NCI-H748 (cell line): ENCODE measurements at regions not wholly inside any gene's neighbourhood (a gene's known extent, or its start where the extent isn't known, plus 50 kb on each side); places are given as distances from the start of the nearest gene placed in this dataset.
A peak's percentile ranks its signal among the peaks of the same experiment; 100 is the strongest.

ENCODE experiments used
- DNase-seq: peaks from one replicate; lab custom pipeline; 2025; ENCODE audit not compliant: unreplicated experiment; lab: John Stamatoyannopoulos, UW

GRCh38 chr15:81987628-81988027, 58.2 kb downstream of the MEX3B start:
- DNase-seq: no peak

DNA sequence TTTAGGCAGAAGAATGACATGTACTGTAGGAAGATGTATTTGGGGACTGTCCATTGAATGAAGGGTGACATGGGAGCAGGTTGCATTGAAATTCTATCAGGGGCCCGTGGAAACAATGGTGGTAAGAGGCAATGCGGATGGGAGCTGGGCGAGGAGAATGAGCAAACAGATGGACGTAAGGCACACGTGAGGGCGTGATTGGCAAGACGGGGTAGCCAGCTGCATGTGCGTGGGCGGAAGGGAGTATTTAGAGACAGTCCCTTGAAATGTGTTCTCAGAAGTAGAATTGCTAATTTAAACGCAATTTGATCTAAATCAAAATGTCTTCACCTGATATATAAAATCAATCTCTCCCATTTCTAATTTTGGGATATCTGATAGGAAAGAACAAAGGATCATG, 62.3 kb downstream of the MEX3B start:
- no peak for DNase-seq

GRCh38 chr15:81982808-81983207, 63.0 kb downstream of the MEX3B start:
- DNase-seq: no peak

DNA sequence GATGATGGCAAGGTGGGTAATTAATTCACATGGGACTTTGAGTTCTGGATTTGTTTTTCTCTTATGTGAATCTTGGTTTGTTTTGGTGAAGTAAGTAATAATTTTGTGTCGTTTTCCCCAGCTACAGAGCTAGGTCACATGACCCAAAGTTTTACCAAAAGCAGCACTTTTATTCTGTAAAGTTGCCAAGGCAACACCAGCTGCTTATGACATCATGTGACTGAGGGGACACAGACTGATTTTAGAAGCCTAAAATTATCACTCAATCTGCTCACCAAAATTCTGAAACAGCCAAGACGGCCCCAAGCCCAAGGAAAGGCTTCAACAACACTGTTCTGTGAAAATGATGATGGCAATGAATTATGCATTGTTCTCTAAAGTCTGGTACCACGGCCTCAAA, 63.9 kb downstream of the MEX3B start:
- DNase-seq: no peak

GRCh38 chr15:81977464-81977863, 68.4 kb downstream of the MEX3B start:
- DNase-seq: no peak

DNA sequence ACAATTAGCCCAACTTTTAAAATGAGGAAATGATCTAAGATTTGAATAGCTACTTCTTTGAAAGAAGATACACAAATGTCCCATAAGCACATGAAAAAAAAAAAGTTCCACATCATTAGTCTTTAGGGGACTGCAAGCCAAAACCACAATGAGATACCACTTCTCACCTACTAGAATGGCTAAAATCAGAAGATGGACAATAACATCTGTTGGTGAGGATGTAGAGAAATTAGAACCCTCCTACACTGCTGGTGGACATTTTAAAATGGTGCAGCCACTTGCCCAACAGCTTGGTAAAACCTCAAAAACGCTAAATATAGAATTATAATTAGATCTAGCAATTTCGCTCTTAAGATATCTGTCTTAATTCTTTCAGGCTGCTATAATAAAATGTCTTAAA, 77.1 kb downstream of the MEX3B start:
- no peak for DNase-seq

- peak; percentile 2 for DNase-seq
Measured at GRCh38 chr15:81966631-81967030, 79.2 kb downstream of the MEX3B start.

DNA sequence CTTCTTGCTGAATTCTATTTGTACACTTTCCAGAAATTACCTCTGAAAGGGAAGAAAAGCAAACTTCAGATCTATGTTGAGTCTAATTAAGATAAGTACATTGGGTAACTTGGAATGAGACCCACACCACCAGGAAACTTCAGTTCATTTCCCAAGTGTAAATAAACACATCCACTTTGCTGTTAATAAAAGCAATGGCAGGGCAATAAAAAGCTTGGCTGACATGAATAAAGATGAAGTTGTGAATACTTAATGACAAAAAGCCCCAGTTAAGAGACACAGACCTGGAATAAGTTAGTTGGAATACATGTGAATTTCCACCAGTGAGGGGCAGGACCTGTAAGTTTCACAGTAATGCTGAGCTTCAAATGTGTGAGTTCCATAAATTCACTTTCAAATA, 83.3 kb downstream of the MEX3B start:
- no peak for DNase-seq

GRCh38 chr15:81959196-81959595, 86.6 kb downstream of the MEX3B start:
- no peak for DNase-seq

- DNase-seq: no peak
Measured at GRCh38 chr15:81957698-81958097, 88.1 kb downstream of the MEX3B start.

DNA sequence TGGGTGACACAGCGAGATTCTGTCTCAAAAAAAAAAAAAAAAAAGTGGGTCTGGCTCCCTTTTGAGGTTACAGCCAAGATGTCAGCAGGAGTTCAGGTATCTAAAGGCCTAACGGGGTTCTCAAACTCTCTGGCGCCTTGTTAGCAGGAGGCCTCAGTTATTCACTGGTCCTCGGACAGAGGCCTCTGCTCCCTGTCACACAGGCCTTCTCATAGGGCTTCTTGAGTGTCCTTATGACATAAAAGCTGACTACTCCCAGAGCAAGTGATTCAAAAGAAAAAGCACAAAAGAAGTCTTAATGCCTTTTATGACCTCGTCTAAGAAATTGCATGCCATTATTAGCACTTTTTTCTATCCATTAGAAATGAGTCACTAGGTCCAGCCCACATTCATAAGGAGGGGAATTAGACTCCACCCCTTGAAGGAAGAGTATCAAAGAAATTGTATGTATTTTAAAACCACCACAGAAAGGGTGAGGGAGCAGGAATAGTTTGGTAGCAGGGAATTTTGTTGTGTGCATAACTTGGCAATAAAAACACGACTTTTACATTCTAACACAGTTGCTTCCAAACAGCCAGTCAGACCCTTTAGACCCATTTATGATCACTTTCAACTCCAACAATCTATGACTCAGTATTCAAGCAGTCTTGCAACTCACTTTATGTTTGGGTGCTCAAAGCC, 90.3 kb downstream of the MEX3B start:
- DNase-seq: no peak

DNA sequence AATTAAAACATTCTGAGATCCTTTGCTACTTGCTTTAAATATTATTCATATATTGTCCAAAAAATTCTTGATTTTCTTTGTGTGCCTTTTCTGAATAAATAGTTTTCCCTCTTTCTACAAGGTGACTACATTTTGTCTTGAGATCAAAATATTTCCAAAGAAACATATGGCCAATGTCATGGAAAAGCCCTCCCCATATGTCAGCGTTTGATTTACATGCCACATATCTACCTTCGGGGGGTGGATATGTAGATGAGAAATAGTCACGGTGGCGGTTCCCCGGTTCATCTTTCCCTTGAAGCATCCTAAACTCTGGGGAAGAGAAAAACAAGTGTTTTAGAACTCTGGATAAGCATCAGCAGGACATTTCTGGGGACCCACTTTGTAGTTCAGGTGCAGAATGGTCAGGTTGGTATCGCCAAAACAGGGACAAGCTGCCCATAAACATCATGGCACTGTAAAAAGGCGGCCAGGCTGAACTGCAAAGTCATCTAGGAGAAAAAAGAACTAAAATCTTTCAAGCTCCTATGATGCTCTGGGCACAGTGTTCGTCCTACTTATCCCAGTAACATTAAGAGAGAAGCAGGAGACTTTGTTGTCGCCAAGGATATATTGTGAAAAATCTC, 91.5 kb downstream of the MEX3B start:
- DNase-seq: no peak

GRCh38 chr15:81950841-81951414, 94.9 kb downstream of the MEX3B start:
- peak; percentile 91 for DNase-seq

GRCh38 chr15:81948751-81949150, 97.1 kb downstream of the MEX3B start:
- no peak for DNase-seq

DNA sequence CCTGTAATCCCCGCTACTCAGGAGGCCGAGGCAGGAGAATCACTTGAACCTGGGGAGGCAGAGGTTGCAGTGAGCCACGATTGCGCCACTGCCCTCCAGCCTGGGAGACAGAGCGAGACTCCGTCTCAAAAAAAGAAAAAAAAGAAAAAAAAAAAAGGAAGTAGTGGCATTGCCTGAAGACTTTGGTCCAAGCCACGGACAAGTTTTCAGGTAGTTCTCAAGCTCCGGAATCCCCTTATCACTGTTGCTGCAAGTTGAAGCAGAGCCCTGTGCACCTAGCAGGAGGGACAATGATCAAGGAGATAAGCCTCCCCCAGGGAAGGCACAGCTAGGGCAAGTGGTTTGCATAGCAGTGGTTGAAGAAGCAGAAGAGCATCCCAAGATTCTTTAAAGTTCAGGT, 97.6 kb downstream of the MEX3B start:
- no peak for DNase-seq

DNA sequence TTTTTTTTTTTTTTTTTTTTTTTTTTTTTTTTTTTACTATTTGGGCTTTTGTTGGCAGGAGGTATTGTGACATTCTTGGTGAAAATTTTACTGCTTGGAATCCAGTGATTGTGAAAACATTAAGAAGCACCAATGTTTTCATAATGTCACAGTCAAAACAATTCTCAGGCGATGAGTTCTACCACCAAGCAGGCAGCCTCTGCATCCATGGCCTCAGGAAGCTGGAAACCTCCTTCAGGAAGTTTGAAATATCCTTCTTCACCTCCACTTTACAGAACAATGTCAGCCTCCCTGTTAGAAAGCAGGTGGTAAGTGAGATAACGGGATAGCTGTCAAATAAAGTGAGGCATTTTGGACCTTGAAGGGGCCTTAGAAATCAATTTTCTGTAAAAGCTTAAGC, 98.3 kb downstream of the MEX3B start:
- DNase-seq: no peak

GRCh38 chr15:81945014-81945615, 100.7 kb downstream of the MEX3B start:
- DNase-seq: no peak

DNA sequence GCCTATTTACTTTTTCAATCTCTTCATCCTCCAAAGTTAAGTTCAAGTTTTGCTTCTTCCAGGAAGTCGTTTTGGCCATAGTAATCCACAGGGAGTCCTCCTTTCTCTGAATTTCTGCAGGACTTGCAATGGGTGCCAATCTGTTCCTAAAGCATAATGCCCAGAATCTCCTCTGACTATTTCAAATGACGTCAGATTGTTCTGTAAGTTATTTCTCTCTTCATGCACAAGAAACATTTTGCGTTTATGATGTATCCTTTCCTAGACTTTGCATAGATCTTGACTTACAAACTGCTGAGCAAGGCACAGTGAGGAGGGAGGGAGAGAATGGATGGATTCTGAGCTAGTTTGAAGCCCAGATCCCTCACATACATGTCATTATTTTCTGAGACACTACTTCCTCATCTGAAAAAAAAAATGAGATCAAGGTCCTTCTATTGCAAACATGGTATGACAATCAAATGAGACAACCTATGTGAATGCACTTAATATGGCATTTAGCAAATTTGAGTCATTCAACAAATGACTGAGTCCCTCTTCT, 103.1 kb downstream of the MEX3B start:
- DNase-seq: no peak

DNA sequence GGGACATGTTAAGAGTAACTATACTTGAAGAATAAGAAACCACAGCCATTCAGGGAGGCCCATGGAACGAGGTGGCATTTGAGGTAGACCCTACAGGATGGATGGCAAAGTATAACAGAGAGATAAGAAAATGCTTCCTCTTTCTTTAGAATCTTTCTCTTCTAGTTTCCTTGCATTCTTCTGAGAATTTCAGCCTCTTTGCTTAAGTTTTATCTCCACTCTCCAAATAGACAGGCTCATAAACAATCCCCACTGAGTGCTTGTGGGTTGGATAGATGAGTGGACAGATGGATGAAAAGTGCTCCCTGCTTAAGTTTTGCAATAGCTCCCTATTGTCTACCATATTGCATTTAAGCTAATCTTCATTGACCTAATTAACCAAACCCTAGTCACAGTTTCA, 103.7 kb downstream of the MEX3B start:
- no peak for DNase-seq

DNA sequence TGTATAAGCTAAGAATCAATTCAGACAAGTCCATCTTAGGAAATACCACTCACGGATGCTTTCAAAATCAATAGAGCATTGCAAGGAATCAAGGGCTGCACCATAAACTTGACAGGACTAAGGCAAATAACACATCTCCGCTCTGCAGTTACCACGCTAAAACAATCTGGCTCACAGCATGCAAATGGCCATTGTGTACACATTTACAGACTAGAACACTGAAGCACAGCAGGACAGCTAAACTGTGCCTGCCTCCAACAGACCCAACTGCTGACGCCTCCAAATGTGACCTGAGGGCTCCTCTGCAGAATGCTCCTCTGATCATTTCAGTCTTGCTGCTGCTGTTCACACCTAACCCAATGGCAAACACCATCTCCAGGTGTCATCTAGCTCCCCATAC, 104.3 kb downstream of the MEX3B start:
- DNase-seq: peak; percentile 83

- no peak for DNase-seq
Measured at GRCh38 chr15:81940467-81941451, 105.1 kb downstream of the MEX3B start.
